H9 (cell line): ENCODE measurements at regions not wholly inside any gene's neighbourhood (a gene's known extent, or its start where the extent isn't known, plus 50 kb on each side); places are given as distances from the start of the nearest gene placed in this dataset.

ENCODE experiments used
- DNase-seq: peaks from one replicate; pipeline ENCODE4 v3.0.0-alpha.2; 2017
- H2AFZ ChIP-seq: one replicate; pipeline ENCODE4 v1.6.1; 2013; ENCODE audit warnings: mild to moderate bottlenecking, low read length, control low read depth, moderate library complexity
- H2AK5ac ChIP-seq: 2 replicates; pipeline ENCODE4 v1.6.1; 2013; ENCODE audit warnings: low read length, control low read depth, mixed read lengths; ENCODE audit not compliant: insufficient read length
- H2BK120ac ChIP-seq: one replicate; pipeline ENCODE4 v1.6.1; 2013; ENCODE audit warnings: low read depth, mild to moderate bottlenecking, low read length, control low read depth, inconsistent platforms; ENCODE audit not compliant: poor library complexity, severe bottlenecking
- H2BK12ac ChIP-seq: 2 replicates; pipeline ENCODE4 v1.6.1; 2013; ENCODE audit warnings: low read length, control low read depth, mixed read lengths, low read depth; ENCODE audit not compliant: insufficient read length
- H2BK15ac ChIP-seq: 2 replicates; pipeline ENCODE4 v1.6.1; 2013; ENCODE audit warnings: low read depth, low read length, control low read depth
- H2BK20ac ChIP-seq: one replicate; pipeline ENCODE4 v1.6.1; 2013; ENCODE audit warnings: low read depth, mild to moderate bottlenecking, low read length, control low read depth, inconsistent platforms; ENCODE audit not compliant: poor library complexity, severe bottlenecking
- H2BK5ac ChIP-seq: 2 replicates; pipeline ENCODE4 v1.6.1; 2013; ENCODE audit warnings: low read length, control low read depth, mixed read lengths; ENCODE audit not compliant: insufficient read length
- H3K14ac ChIP-seq: 2 replicates; pipeline ENCODE4 v1.6.1; 2013; ENCODE audit warnings: low read length, control low read depth; ENCODE audit not compliant: insufficient read depth
- H3K18ac ChIP-seq: 2 replicates; pipeline ENCODE4 v1.6.1; 2013; ENCODE audit warnings: low read depth, mild to moderate bottlenecking, mixed read lengths, low read length, control low read depth; ENCODE audit not compliant: insufficient read length
- H3K23ac ChIP-seq: 2 replicates; pipeline ENCODE4 v1.6.1; 2013; ENCODE audit warnings: low read length, control low read depth, mixed read lengths, low read depth; ENCODE audit not compliant: insufficient read length
- H3K23me2 ChIP-seq: 2 replicates; pipeline ENCODE4 v1.6.1; 2013; ENCODE audit warnings: low read depth, mild to moderate bottlenecking, mixed read lengths, low read length, control low read depth; ENCODE audit not compliant: insufficient read length, poor library complexity, severe bottlenecking
- H3K27ac ChIP-seq: 2 replicates; pipeline ENCODE4 v1.5.1; 2013; ENCODE audit warnings: low read length, control low read depth, mixed read lengths, low read depth; ENCODE audit not compliant: insufficient read length
- H3K27me3 ChIP-seq: 2 replicates; pipeline ENCODE4 v1.6.1; 2013; ENCODE audit warnings: low read length, control low read depth, inconsistent platforms; ENCODE audit not compliant: insufficient read depth
- H3K4ac ChIP-seq: 2 replicates; pipeline ENCODE4 v1.6.1; 2013; ENCODE audit warnings: low read depth, mild to moderate bottlenecking, control low read depth, inconsistent platforms, low read length, moderate library complexity
- H3K4me1 ChIP-seq: 2 replicates; pipeline ENCODE4 v1.6.1; 2013; ENCODE audit warnings: low read length, control low read depth, inconsistent platforms; ENCODE audit not compliant: insufficient read depth
- H3K4me2 ChIP-seq: 2 replicates; pipeline ENCODE4 v1.6.1; 2013; ENCODE audit warnings: low read length, control low read depth, mixed read lengths; ENCODE audit not compliant: insufficient read length, insufficient read depth
- H3K56ac ChIP-seq: 2 replicates; pipeline ENCODE4 v1.6.1; 2013; ENCODE audit warnings: low read depth, mild to moderate bottlenecking, mixed read lengths, low read length, control low read depth; ENCODE audit not compliant: insufficient read length
- H3K79me1 ChIP-seq: 2 replicates; pipeline ENCODE4 v1.6.1; 2013; ENCODE audit warnings: low read depth, mild to moderate bottlenecking, moderate library complexity, low read length, control low read depth, inconsistent platforms; ENCODE audit not compliant: insufficient read depth, poor library complexity, severe bottlenecking
- H3K79me2 ChIP-seq: 2 replicates; pipeline ENCODE4 v1.6.1; 2013; ENCODE audit warnings: low read length, control low read depth, inconsistent platforms; ENCODE audit not compliant: insufficient read depth
- H3K9ac ChIP-seq: 2 replicates; pipeline ENCODE4 v1.6.1; 2013; ENCODE audit warnings: low read length, control low read depth, mixed read lengths; ENCODE audit not compliant: insufficient read length; ENCODE audit errors: extremely low read depth
- H3K9me3 ChIP-seq: one replicate; pipeline ENCODE4 v1.6.1; 2013; ENCODE audit warnings: low read depth, low read length, inconsistent platforms; ENCODE audit not compliant: control insufficient read depth
- H3T11ph ChIP-seq: one replicate; pipeline ENCODE4 v1.6.1; 2013; ENCODE audit warnings: mild to moderate bottlenecking, low read length, control low read depth, inconsistent platforms
- H4K20me1 ChIP-seq: one replicate; pipeline ENCODE4 v1.6.1; 2013; ENCODE audit not compliant: control insufficient read depth, insufficient read length, insufficient read depth
- H4K5ac ChIP-seq: 2 replicates; pipeline ENCODE4 v1.6.1; 2013; ENCODE audit warnings: low read depth, mild to moderate bottlenecking, mixed read lengths, low read length, control low read depth; ENCODE audit not compliant: insufficient read length
- H4K8ac ChIP-seq: replicated peaks from 2 replicates; pipeline ENCODE4 v1.6.1; 2013; ENCODE audit warnings: low read length, control low read depth, mixed read lengths, low read depth; ENCODE audit not compliant: insufficient read length
- H4K91ac ChIP-seq: 2 replicates; pipeline ENCODE4 v1.6.1; 2013; ENCODE audit warnings: low read depth, mild to moderate bottlenecking, moderate library complexity, mixed read lengths, low read length, control low read depth; ENCODE audit not compliant: insufficient read length
- H3K27ac Mint-ChIP-seq, 3 experiments: 2 replicates in 2 of 3; 3 replicates in 1 of 3; pipeline ENCODE4 v1.8.0; 2020 to 2021; ENCODE audit warnings: mixed read lengths in 3 of 3, mild to moderate bottlenecking in 1 of 3, moderate library complexity in 1 of 3
- H3K27me3 Mint-ChIP-seq: 2 replicates; pipeline ENCODE4 v1.8.0; 2021; ENCODE audit warnings: low read depth, mild to moderate bottlenecking, moderate library complexity, mixed read lengths
- H3K36me3 Mint-ChIP-seq, 3 experiments: 2 replicates in 2 of 3; 3 replicates in 1 of 3; pipeline ENCODE4 v1.8.0; 2020 to 2021; ENCODE audit warnings: low read depth in 3 of 3, mixed read lengths in 3 of 3; ENCODE audit not compliant: insufficient read depth in 1 of 3
- H3K4me1 Mint-ChIP-seq, 2 experiments: 2 replicates each; pipeline ENCODE4 v1.8.0; 2020; ENCODE audit warnings: mixed read lengths in 2 of 2
- H3K4me3 Mint-ChIP-seq, 2 experiments: 2 replicates in 1 of 2; 3 replicates in 1 of 2; pipeline ENCODE4 v1.8.0; 2020 to 2021; ENCODE audit warnings: mild to moderate bottlenecking in 2 of 2, mixed read lengths in 2 of 2, moderate library complexity in 1 of 2
- H3K9me3 Mint-ChIP-seq, 2 experiments: 2 replicates in 1 of 2; 3 replicates in 1 of 2; pipeline ENCODE4 v1.8.0; 2020; ENCODE audit warnings: mild to moderate bottlenecking in 2 of 2, mixed read lengths in 2 of 2, moderate library complexity in 1 of 2
- WGBS: extraction: QIAGEN DNeasy Blood & Tissue Kit; methylation state at CpG from one replicate; pipeline ENCODE4 v1.1.7; 2013; ENCODE audit warnings: missing lambda C conversion rate, low lambda C conversion rate, mixed read lengths; ENCODE audit not compliant: insufficient read length; ENCODE audit errors: extremely low coverage; 5-methylcytosine and 5-hydroxymethylcytosine counted together
- TF ChIP-seq, protein P1 (sequence below): fragments of 200-600 bp; sonication (generic); conservative IDR thresholded peaks from 3 replicates; pipeline ENCODE4 v1.8.0; 2021; ENCODE audit warnings: antibody characterized with exemption, mild to moderate bottlenecking

DNA sequence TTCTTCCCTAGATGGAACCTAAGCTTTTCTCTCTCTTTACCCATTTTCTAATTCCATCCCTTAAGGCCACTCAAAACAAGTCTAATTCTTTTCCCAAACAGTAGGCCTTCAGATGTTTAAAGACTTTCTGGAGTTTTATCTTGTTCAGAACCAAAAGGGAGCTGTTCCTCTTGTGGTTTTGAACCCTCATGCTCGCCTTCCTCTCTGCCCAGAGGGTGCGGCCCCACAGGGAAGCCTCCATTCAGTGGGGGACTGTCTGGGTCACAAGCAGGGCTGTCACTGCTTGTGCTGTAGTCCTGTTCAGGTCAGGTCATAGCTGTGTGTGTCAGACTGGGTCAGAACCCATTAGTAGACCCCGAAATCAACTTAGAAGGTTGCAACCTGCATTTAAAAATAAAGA lies 56.5 kb downstream of the TET3 start:
- no peaks in the 10 kb centered on the region; the same call in 1 of the 2 replicates for H3K79me2 ChIP-seq
- H3K27ac Mint-ChIP-seq, result no peak overlapping the region; a peak in 1 of 7 replicates

More for the DNA sequence above, 56.5 kb downstream of the TET3 start:
- WGBS, result no CpG with 5 or more reads among the region's 3 CpGs
- Mint-ChIP-seq H3K4me3 (no peak overlapping the region), H3K36me3 (peaks cover 0 to 2% (median 0%) of the 10 kb centered on the region in 3 experiments; a peak in 4 of 7 replicates), H3K4me1 (peaks cover 29 to 38% of the 10 kb centered on the region in 2 experiments), H3K27me3 (no peaks in the 10 kb centered on the region), H3K9me3 (no peaks in the 10 kb centered on the region)
- H4K91ac ChIP-seq, result no peak overlapping the region
- H3K79me1 ChIP-seq, result no peaks in the 10 kb centered on the region
- no peak overlapping the region for H2BK15ac ChIP-seq
- no peak overlapping the region for H3K14ac ChIP-seq
- H3K4me1 ChIP-seq, result peaks cover 9% of the 10 kb centered on the region; the same call in 1 of the 2 replicates
- H3K56ac ChIP-seq, result no peak overlapping the region
- H2BK12ac ChIP-seq, result no peak overlapping the region
- no peak overlapping the region for H3K4ac ChIP-seq
- H3K9me3 ChIP-seq, result no peaks in the 10 kb centered on the region
- no peak for DNase-seq
- no peak overlapping the region for H3K18ac ChIP-seq
- H2AK5ac ChIP-seq, result no peak overlapping the region
- H4K8ac ChIP-seq, result no peak overlapping the region
- no peak overlapping the region for H2BK20ac ChIP-seq
- H2BK5ac ChIP-seq, result no peak overlapping the region
- no peak overlapping the region for H3T11ph ChIP-seq
- H4K5ac ChIP-seq, result no peak overlapping the region
- TF ChIP-seq, protein P1, sequence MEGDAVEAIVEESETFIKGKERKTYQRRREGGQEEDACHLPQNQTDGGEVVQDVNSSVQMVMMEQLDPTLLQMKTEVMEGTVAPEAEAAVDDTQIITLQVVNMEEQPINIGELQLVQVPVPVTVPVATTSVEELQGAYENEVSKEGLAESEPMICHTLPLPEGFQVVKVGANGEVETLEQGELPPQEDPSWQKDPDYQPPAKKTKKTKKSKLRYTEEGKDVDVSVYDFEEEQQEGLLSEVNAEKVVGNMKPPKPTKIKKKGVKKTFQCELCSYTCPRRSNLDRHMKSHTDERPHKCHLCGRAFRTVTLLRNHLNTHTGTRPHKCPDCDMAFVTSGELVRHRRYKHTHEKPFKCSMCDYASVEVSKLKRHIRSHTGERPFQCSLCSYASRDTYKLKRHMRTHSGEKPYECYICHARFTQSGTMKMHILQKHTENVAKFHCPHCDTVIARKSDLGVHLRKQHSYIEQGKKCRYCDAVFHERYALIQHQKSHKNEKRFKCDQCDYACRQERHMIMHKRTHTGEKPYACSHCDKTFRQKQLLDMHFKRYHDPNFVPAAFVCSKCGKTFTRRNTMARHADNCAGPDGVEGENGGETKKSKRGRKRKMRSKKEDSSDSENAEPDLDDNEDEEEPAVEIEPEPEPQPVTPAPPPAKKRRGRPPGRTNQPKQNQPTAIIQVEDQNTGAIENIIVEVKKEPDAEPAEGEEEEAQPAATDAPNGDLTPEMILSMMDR, result no peak
- no peak overlapping the region for H3K27ac ChIP-seq
- H3K23me2 ChIP-seq, result no peaks in the 10 kb centered on the region
- no peak overlapping the region for H3K23ac ChIP-seq
- no peak overlapping the region for H2AFZ ChIP-seq
- H3K9ac ChIP-seq, result no peak overlapping the region
- H3K27me3 ChIP-seq, result no peaks in the 10 kb centered on the region
- no peak overlapping the region for H3K4me2 ChIP-seq
- H4K20me1 ChIP-seq, result no peaks in the 10 kb centered on the region
- H2BK120ac ChIP-seq, result no peak overlapping the region
